NCI-H526 treated with DMSO at 0.1 percent for 48 hours (cell line): ENCODE measurements at regions not wholly inside any gene's neighbourhood (a gene's known extent, or its start where the extent isn't known, plus 50 kb on each side); places are given as distances from the start of the nearest gene placed in this dataset.

Experiments used
- DNase-seq: peaks from one replicate; lab custom pipeline; 2025; lab: John Stamatoyannopoulos, UW

DNA sequence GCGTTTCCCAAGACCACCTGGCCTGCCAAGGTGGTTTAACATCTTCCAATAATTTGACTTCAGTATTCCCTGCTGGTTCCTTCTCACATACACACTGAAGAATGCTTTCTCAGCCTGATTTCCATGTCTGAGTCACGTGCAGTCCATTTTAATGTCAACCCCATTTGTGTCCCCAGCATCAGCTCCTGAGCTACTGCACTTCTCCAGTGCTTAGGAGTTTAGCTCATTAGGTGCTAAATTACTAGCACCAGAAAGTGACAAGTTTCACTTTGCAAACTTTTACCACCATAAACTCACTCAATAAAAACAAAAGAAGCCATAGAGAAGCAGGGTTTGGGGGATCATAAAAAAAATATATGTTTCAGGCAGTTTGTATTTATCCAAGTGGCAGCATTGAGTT is 279.3 kb upstream of the SORCS1 start:
- DNase-seq, result no peak

DNA sequence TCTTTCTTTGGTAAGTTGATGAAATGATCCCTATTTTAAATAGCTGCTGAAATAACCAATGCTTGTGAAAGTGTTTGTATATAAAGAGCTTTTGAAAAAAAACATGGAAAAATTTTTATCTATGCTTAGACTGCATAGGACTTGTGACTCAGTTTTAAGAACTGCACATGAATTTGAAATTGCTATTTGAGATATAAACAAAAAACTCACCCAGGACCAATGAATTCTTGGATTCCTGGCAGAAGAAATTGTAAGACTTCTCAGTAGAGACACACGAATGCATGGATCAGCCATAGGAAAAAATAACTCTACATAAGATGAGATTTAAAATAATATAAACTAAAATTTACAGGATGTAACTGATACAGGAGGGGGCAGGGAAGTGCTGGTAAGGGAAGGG is 278.8 kb upstream of the SORCS1 start:
- no peak for DNase-seq

DNA sequence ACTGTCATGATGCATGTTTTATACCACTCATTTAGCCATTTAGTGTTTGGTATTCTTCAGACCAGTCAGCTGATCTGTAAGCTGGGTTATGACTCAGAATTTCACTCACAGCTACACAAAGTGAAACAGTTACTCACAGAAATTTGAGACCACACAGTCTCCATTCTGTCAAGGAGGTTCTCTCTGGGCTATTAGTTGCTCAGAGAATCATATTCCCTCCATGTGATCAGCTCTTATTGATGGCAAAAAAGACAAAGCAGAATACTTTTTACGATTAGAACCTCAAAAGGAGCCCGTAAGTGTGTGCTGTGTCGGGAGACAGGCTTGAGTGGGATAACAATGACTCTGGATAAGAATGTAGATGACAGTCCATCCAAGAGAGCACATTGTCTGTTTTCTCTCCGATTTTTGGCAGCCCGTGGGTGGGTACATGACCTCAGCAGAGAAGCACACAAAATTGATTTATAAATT is 277.6 kb upstream of the SORCS1 start:
- no peak for DNase-seq

DNA sequence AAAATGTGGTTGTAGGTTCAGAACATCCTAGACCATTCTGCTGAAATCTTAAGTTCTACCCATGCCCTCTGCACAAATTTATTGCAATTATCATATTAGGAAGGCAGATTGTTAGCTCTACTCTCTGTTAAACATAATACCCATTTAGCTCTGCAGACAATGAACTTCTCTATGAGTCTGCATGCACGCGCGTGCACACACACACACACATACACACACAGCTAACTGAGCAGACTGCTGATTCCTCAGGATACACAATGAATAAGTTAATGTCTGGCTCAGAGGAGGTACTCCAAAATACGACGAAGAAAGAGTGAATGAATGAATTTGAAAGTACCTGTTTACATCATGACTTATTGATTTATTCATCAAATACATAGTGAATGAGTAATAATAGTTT is 276.2 kb upstream of the SORCS1 start:
- DNase-seq, result no peak

DNA sequence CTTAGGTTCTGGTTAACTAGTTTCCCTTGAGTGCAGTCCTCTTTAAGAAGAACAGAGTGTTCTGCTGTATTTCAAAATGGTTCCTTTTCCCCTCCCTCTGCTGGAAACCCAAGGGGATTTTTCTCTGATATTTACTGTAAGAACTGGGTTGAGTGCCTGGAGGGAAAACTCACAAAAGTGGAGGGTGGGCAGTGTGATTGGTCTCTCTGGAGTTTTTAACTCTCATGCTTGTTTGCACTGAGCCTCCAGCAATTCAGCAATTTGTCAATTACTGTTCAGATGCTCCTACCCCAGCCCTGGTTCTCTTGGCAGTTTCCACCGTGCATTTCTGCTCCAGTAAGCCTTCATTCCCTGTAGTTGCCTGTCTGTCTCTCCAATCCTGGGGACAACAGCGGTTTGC is 273.4 kb upstream of the SORCS1 start:
- DNase-seq, result no peak

DNA sequence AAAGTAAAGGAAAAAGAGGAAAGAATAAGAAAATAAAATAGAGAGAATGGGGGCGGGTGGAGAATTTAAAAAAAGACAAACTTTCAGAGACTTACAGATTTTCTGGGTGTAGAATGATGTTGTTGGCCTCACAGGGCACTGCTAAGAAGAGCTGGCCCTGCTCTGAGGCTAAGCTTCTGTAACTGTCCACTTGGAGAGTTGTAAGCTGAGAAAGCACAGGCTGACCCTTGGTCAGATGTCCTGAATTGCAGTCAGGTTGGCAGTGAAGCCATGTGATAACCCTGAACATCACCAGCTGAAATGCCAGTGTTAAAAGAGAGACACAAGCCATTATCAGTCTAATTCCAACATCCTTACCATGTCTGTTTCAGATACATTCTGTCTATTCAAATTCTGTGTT is 272.1 kb upstream of the SORCS1 start:
- DNase-seq, result no peak

DNA sequence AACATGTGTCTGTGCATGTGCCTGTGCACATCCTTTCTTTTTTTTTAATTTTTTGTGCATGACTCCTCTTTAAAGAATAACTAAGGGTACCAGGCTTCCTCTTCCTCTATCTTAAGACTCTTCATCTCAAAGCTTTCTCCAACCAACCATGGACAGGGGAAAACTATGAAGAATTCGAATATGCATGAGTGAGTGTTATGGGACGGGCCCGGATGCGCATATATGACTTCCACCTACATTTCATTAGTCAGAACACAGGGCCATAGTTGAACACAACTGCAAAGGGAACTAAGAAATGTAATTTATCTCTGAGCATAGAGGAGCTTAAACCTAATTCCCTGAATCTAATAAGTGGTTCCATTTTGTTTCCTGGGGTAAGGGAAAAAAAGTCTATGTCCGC is 270.3 kb upstream of the SORCS1 start:
- DNase-seq, result no peak

DNA sequence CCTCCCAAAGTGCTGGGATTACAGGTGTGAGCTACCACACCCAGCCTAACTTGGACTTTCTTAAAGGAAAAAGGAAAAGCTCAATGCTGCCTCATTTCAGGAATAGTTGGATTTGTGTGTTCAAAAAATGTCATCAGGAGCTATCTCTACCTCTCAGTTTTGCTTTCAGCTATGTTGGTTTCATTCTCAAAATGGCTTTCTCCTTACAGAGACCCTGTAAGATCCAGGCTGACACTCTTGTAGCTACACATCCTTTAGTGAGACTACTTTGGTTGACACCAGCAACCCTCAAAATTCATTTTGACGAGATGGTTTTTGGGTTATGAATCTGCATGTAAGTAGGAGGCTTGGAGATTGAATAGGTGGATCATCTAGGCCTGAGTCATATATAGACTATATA is 269.7 kb upstream of the SORCS1 start:
- DNase-seq, result no peak

DNA sequence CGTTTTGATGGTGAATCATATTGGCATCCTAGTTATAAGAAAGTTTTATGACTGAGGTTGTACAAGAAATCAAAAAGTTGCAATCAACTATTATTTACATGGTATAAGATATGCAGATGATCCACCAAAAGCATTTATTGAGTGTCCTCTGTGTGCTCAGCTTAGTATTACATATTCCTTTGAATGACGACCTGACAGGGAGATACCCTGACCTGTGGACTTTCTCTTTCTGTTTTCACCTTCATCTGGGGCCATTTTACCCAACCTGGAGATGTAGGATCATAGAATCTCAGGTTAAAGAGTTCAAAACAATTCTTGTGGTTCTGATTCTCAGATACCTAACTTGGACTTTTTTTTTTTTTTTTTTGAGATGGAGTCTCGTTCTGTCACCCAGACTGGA is 269.1 kb upstream of the SORCS1 start:
- DNase-seq, result no peak

DNA sequence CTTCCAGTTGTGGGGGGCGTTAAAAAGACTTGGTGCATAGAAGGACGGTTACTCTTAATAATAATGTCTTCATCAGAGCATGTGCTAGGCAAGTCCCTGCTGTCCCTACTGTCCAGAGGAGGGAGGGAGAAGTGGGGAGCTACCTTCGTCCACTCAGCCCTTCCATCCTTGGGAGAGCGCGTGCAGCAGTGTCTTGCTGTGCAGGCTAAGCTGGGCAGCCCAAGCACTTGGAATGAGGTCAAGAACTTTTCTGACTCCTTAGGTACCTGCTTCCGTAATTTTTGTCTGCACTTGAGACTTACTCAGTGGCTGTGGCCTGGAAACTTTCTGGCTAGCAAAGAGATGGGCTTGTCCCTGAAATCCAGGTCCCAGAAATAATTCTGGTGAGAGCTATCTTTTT is 265.9 kb upstream of the SORCS1 start:
- DNase-seq, result no peak

DNA sequence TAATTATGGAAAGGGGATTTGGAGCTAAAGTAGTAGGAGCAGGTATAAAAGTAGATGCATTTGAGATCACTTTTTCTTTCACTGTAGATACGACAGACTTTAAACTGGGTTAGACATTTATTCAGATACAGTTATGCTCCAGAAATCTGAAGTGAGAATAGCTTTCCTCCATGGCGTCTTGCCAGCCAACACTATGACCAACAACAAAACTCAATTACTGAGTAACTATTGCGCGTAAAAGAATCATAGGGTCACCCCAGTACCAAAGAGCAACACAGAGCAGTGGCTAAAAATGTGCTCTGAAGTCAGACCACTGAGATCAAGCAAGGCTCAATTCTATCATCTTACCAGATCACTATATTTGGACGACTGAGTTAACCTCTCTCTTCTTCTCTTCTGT is 262.5 kb upstream of the SORCS1 start:
- DNase-seq, result no peak

DNA sequence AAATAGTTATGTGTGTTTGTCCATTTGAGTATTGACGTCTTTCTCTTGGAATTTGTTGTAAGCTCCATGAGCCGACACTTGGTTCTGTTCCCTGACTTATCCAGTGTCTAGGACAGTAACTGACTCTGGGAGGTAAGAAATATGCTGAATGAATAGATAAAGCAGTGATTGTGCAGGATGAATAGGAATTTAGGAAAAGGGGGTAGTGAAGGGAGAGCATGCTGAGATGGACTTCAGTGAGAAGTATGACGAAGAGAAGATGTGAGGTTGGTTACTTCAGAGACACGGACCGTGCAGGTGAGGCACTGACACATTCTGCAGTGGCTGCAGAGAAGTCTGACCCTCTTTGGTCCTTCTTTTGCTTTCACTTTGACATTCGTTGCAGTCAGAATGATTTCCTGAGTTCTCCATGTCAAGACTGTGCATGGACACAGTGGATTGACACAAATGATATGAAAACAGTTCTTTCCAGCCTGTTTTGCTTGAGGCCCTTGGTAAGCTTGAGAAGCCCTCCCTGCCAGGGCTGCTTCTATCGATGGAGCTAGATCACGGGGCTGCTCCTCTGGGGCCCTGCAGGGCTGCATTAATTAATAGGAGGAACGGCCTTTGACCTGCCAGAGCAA is 261.5 kb upstream of the SORCS1 start:
- no peak for DNase-seq

DNA sequence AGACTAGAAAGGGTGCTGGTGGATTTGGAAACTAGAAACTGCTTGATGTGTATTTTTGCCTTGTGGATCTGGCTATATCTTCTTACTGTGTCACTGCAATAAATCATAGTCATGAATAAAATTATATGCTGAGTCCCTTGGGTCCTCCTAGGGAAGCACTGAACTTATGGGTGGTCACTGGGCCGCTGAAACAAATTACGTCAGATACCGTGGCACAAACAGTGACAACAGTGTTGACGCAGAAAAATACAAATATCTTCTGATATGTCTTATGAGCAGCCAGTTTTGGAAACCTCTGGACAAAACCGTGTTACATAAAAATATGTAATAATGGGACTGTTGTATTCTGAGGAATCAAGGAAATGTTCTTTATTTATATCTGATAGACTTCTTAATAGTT is 260.1 kb upstream of the SORCS1 start:
- DNase-seq, result no peak

DNA sequence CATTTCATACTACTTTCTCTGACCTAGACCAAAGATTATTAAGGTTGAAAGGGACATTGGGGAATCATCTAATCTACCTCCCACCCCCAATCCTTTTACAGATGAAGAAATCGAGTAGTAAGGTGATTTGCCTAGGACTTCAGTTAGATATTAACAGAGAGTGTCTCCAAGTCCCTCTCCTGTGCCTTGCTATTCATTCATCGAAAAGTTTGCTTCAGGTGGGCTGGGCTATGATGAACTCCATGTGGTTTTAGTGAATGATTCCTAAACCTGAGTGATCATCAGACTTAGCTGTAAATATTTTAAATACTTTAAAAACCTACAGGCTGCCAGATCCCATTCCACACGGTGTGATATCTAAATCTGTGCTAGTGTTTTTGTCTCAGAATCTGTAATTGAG is 259.4 kb upstream of the SORCS1 start:
- DNase-seq, result no peak

DNA sequence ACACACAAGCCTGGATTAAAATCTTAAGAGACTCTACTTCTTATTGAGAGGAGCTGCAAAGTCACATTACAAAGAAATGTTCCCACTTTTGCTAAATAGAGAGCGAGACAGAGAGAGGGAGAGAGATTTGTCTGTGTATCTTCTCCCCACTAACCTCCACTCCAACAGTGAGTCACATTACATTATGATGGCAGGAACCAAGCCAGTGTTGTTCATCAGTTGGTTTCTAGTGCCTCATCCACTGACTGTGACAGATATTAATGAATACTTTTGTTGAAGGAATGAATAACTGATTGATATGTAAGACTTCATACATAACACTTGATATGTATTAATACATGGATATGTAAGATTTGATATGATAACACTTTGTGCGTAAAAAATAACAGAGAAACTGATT is 258.2 kb upstream of the SORCS1 start:
- DNase-seq, result no peak

DNA sequence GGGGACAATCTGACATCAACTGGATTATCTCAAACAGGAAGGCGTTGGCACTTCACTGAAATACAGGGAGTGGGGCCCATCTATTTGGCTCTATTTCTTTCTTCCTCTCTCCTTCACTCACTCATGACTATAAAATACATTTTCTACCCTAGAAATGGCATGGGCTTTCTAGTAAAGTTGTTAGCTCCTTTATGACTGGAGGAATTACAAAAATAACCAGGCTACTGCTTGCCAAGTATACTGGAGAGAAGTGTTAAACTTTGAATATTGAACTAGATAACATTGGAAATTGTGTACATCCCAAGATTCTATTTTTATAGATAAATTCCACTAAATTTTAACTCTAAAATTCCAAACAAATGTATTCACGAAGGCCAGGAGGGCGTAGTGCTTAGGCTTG is 255.7 kb upstream of the SORCS1 start:
- DNase-seq, result no peak

DNA sequence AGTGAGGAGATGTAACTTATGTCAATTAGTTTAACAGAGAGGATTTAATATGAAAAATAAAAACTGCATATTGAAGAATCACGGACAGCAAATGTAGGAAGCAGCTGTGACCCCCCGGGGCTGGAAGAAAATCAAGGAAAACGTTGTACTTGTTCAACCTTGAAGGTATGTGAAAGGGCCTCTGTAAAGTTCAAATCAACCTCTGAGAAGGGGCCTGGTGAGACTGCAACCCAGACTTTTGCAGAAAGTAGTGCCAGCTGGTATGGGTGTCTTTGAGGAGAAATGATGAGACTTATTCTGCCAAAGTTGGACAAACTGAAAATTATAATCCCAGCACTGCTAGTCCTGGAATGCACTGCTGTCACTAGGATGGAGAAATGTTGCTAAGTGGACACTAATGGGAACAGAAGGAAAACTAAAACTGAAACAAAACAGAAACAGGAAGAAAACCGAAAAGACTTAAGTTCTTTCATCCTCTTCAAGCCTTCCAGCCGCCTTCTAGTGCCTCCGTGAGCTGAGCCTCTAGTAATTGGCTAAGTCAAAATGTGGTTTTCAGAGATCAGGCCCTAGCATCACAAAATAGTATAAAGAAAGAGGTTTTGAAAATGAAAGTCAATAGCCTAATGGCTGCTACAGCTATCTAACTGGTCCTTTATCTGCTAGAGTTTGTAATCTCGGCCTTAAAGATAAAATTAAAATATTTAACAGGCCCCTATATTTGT is 253.7 kb upstream of the SORCS1 start:
- DNase-seq, result no peak

DNA sequence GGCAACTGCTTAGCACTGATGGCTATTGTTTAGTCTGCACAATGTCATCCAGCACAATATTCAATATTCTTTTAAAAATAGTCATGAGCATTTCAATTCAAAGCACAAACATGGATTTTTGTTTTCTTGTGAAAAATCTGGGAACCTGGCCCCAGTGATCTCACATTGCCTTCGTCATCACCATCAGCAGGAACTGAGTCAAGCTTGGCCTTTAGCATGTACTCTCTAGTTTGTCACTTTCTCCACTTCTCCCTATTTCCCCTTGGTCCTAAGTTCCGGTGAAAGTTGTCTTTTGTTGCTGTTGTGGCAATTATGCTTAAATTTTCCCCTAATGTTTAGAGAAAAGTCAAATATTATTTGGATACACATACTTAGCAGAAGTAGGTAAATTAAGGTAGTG is 252.9 kb upstream of the SORCS1 start:
- no peak for DNase-seq

DNA sequence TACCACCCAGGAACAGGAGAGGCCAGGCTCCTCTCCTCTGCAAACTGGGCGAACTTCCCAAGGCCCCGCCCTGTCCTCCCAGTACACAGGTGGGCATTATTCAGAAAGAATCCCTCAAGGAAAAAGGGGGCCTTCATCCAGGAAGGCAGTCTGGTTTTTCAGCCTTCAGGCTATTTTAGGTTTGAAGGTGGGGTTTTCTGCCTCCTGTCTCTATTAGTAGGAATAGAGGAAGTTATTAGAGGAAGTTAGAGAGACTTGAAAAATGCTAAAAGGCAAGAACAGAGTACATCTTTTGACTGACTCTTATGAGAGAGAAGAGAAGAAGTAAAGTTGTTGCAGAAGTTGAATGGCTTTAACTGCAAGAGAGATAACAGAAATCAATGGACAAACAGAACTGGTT is 250.9 kb upstream of the SORCS1 start:
- DNase-seq, result no peak

DNA sequence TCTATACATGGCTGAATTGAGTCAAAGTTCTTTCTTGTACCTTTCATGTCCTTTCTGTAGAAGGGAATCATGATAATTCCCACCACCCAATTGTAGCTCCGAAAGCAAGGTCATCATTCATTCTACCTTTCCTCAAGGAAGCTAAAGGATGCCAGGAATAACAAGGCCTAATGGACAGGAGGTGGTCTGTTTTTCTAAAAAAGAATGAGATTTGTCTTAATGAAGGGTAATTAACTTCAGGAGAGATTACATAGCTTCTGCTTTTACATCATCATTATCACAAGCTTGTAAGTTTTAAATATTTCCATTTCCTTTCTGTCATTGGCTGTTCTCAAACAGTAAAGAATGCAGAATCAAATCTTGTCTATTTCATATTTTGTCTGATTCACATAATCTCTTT is 249.5 kb upstream of the SORCS1 start:
- DNase-seq, result no peak

DNA sequence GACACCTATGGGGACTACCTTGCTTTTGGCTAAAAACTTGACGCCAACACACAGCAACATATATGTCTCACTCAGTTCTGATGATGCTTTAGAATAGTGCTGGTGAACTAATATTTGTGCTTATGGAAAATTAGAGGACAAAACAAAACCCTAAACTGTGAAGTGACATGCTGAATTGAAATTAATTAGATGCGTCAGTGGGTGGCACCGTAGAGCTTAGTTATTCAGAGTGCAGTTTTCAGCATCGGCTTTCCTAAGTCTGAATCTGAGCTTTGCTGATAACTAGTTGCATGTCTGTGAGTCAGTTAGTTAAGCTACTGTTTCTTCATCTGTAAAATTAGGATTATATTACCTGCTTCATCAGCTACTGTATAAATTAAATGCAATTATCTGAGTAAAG is 245.0 kb upstream of the SORCS1 start:
- DNase-seq, result no peak

DNA sequence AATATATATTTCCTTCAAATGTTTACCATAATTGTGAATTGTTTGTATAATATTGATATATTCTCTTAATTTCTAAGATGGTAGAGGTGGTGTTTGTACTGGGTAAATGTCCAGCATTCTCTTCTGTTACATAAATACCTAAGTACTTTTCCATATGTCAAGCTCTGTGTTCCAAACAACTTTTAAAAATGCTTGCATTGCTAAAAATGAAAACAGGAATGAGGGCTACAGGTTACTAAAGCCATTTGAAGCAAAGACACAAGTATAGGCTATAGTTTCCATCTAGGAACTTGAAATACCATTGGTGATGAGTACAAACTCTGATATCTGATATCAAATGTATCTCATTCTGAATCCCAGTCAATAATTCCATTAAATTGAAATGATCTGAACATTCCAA is 233.6 kb upstream of the SORCS1 start:
- DNase-seq, result no peak

DNA sequence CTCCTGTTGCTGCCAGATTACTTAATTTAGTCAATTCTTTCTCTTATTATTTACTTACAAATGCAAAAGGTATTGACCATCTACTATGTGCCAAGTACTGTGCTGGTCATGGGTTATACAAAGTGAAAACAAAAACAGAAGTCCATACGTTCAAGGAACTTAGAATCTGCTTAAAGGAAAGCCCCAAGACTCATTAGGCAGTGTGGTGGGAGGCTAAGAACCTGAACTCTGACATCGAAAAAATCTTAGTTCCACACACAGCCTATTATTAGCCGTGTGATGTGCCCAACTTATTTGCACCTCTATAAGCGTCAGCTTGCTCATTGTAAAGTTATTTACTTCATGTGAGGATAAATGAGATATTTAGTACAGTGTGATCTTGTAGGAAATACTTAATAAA is 227.4 kb upstream of the SORCS1 start:
- DNase-seq, result no peak

DNA sequence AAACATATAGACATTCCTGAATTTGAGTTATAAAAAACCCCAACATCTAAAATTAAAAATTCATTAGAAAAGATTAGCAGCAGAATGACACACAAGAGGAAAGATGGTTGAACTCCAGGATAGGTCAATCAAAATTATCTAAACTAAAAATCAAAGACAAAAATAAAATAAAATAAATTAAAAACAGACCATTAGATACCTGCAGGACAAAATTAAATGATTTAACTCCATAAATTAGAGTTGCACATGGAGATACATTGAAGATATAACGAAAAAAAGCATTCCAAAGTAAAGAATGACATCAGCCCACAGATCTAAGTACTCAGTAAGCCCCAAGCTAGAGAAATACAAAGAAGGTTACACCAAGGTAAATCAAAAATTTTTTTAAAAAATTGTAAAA is 226.1 kb upstream of the SORCS1 start:
- DNase-seq, result no peak
